Keratinocyte (primary cell): ENCODE measurements at regions not wholly inside any gene's neighbourhood (a gene's known extent, or its start where the extent isn't known, plus 50 kb on each side); places are given as distances from the start of the nearest gene placed in this dataset.

Source experiments
- DNase-seq: peaks from one replicate; pipeline ENCODE4 v3.0.0-alpha.2; 2011; ENCODE audit warnings: low read depth, missing footprints, low spot score
- FAIRE-seq: peaks from 2 replicates; lab custom pipeline; 2011; peaks lifted over from hg19 to GRCh38; lab: Jason Lieb, UNC
- H2AFZ ChIP-seq: 2 replicates; pipeline ENCODE4 v1.6.0; 2012; ENCODE audit warnings: low read length, control low read depth, inconsistent platforms; ENCODE audit not compliant: control insufficient read depth
- H3K27ac ChIP-seq: 2 replicates; pipeline ENCODE4 v1.5.1; 2011; ENCODE audit warnings: low read length; ENCODE audit not compliant: control insufficient read depth, insufficient read depth
- H3K27me3 ChIP-seq: 3 replicates; pipeline ENCODE4 v1.6.0; 2011; ENCODE audit warnings: low read length; ENCODE audit not compliant: control insufficient read depth, insufficient read depth; ENCODE audit errors: extremely low read depth
- H3K36me3 ChIP-seq, 2 experiments: 2 replicates in 1 of 2; 3 replicates in 1 of 2; pipeline ENCODE4 v1.5.1; 2011; ENCODE audit warnings: low read length in 2 of 2, mild to moderate bottlenecking in 1 of 2; ENCODE audit not compliant: control insufficient read depth in 2 of 2, insufficient read depth in 2 of 2; ENCODE audit errors: extremely low read depth in 1 of 2
- H3K4me1 ChIP-seq: 3 replicates; pipeline ENCODE4 v1.5.1; 2011; ENCODE audit warnings: low read length; ENCODE audit not compliant: control insufficient read depth, insufficient read depth; ENCODE audit errors: extremely low read depth
- H3K4me2 ChIP-seq: 3 replicates; pipeline ENCODE4 v1.6.0; 2011; ENCODE audit warnings: low read depth, low read length; ENCODE audit not compliant: control insufficient read depth, insufficient read depth; ENCODE audit errors: extremely low read depth
- H3K4me3 ChIP-seq, 3 experiments: fragments of 200-600 bp in 1 of 3; sonication (generic) in 1 of 3; 2 replicates in 2 of 3; 3 replicates in 1 of 3; pipeline ENCODE4 v1.5.1; 2011 to 2016; ENCODE audit warnings: low read length in 3 of 3, mild to moderate bottlenecking in 3 of 3, control low read depth in 2 of 3, inconsistent platforms in 1 of 3, low read depth in 1 of 3, mixed read lengths in 1 of 3, mixed run types in 1 of 3, moderate library complexity in 1 of 3; ENCODE audit not compliant: control insufficient read depth in 2 of 3, insufficient read depth in 2 of 3; ENCODE audit errors: extremely low read depth in 1 of 3
- H3K79me2 ChIP-seq: 2 replicates; pipeline ENCODE4 v1.6.0; 2012; ENCODE audit warnings: low read length; ENCODE audit not compliant: control insufficient read depth, insufficient read depth
- H3K9ac ChIP-seq: 3 replicates; pipeline ENCODE4 v1.6.0; 2011; ENCODE audit warnings: low read length; ENCODE audit not compliant: control insufficient read depth, insufficient read depth; ENCODE audit errors: extremely low read depth
- H3K9me1 ChIP-seq: 3 replicates; pipeline ENCODE4 v1.6.0; 2011; ENCODE audit warnings: low read length; ENCODE audit not compliant: control insufficient read depth, insufficient read depth; ENCODE audit errors: extremely low read depth
- H3K9me3 ChIP-seq: 2 replicates; pipeline ENCODE4 v1.5.1; 2012; ENCODE audit warnings: low read depth, low read length; ENCODE audit not compliant: control insufficient read depth
- H4K20me1 ChIP-seq: 3 replicates; pipeline ENCODE4 v1.6.0; 2011; ENCODE audit warnings: low read length; ENCODE audit not compliant: control insufficient read depth, insufficient read depth; ENCODE audit errors: extremely low read depth
- EZH2 ChIP-seq: IDR thresholded peaks from one replicate; pipeline ENCODE4 v1.6.1; 2012; ENCODE audit warnings: inconsistent platforms, mild to moderate bottlenecking, low read length, moderate library complexity
- dilution Hi-C: fragments of 300-500 bp; cut with MboI; formaldehyde crosslinking; loops from one replicate; pipeline ENCODE4 v1.7.0; 2020; ENCODE audit warnings: low sequenced_read_pairs; ENCODE audit not compliant: extremely low pct_ligation_motif_present
- TF ChIP-seq, protein P1 (sequence below), 3 experiments: IDR thresholded peaks in 1 of 3; conservative IDR thresholded peaks in 1 of 3; optimal IDR thresholded peaks in 1 of 3; 2 replicates in 2 of 3; 3 replicates in 1 of 3; pipeline versions ENCODE3 to v1.5.1; 2011; ENCODE audit warnings: low read length in 3 of 3, mild to moderate bottlenecking in 3 of 3, moderate library complexity in 2 of 3, control low read depth in 1 of 3, inconsistent platforms in 1 of 3; ENCODE audit not compliant: insufficient read depth in 2 of 3; ENCODE audit errors: extremely low read depth in 1 of 3

DNA sequence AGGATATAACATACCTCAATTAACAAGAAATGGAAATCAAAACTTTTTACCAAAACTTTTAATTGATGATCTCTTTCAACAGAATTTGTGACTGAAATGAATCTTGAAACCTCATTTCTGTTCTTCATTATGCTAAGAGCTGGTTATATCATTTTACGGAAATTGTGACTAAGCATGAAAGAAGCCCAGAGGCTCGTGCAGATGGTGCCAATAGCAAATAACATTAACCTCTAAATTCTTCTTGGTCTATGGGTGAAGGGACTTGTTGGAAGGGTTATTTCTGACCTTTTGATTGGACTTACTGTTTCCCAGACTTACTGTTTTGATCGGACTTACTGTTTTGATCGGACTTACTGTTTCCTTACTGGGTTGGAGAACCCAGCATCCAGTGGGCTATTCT, 435.6 kb downstream of the TDRD15 start:
- DNase-seq: no peak
- Histone ChIP-seq H3K9ac (no peak overlapping the region), H3K27ac (no peak overlapping the region), H3K4me1 (no peaks in the 10 kb centered on the region), H3K36me3 (no peaks in the 10 kb centered on the region), H3K9me1 (no peaks in the 10 kb centered on the region), H4K20me1 (no peaks in the 10 kb centered on the region), H3K27me3 (no peaks in the 10 kb centered on the region), H3K9me3 (no peaks in the 10 kb centered on the region), H3K4me2 (no peak overlapping the region), H2AFZ (no peak overlapping the region), H3K79me2 (no peaks in the 10 kb centered on the region), H3K4me3 (no peak overlapping the region)
- no peak for FAIRE-seq
- TF ChIP-seq, protein P1, sequence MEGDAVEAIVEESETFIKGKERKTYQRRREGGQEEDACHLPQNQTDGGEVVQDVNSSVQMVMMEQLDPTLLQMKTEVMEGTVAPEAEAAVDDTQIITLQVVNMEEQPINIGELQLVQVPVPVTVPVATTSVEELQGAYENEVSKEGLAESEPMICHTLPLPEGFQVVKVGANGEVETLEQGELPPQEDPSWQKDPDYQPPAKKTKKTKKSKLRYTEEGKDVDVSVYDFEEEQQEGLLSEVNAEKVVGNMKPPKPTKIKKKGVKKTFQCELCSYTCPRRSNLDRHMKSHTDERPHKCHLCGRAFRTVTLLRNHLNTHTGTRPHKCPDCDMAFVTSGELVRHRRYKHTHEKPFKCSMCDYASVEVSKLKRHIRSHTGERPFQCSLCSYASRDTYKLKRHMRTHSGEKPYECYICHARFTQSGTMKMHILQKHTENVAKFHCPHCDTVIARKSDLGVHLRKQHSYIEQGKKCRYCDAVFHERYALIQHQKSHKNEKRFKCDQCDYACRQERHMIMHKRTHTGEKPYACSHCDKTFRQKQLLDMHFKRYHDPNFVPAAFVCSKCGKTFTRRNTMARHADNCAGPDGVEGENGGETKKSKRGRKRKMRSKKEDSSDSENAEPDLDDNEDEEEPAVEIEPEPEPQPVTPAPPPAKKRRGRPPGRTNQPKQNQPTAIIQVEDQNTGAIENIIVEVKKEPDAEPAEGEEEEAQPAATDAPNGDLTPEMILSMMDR (optimal IDR thresholded peaks at IDR 0.05 in 1 of 3, IDR thresholded peaks at IDR 0.05 in 1 of 3, conservative IDR thresholded peaks at IDR 0.05 in 1 of 3; ENCODE audit: extremely low read depth in 1 of 3, insufficient read depth in 2 of 3, low read length in 3 of 3): no peak
- no peak for TF ChIP-seq EZH2
- dilution Hi-C loops: no loop called here

DNA sequence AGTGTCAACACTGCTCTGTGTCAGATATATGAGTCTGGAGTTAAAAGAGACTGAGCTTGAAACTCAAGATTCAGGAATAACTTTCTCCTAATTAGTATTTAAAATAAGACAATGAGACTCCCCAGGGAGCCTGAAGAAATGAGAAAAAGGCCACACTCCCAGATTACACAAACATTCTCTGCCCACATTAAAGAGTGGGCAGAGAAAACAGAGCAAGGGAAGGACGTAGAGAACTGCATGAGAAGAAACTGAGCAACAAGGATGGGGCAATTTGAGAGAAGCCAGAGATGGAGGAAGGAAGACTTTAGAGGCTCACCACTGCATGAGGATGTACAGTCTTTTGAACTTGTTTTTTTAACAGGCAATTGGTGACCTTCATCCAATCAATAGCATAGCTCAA, 438.2 kb downstream of the TDRD15 start:
- Histone ChIP-seq H3K4me2 (no peak overlapping the region), H4K20me1 (no peaks in the 10 kb centered on the region), H3K4me1 (no peaks in the 10 kb centered on the region), H3K9ac (no peak overlapping the region), H3K4me3 (no peak overlapping the region), H3K27me3 (no peaks in the 10 kb centered on the region), H2AFZ (no peak overlapping the region), H3K79me2 (no peaks in the 10 kb centered on the region), H3K36me3 (no peaks in the 10 kb centered on the region), H3K9me1 (no peaks in the 10 kb centered on the region), H3K9me3 (no peaks in the 10 kb centered on the region), H3K27ac (no peak overlapping the region)
- dilution Hi-C loops: no loop called here
- TF ChIP-seq EZH2: no peak
- TF ChIP-seq, protein P1 (optimal IDR thresholded peaks at IDR 0.05 in 1 of 3, IDR thresholded peaks at IDR 0.05 in 1 of 3, conservative IDR thresholded peaks at IDR 0.05 in 1 of 3; ENCODE audit: extremely low read depth in 1 of 3, insufficient read depth in 2 of 3, low read length in 3 of 3): no peak
- FAIRE-seq: no peak
- DNase-seq: no peak
